Uterus (tissue), 2 donors: ENCODE measurements at regions not wholly inside any gene's neighbourhood (a gene's known extent, or its start where the extent isn't known, plus 50 kb on each side); places are given as distances from the start of the nearest gene placed in this dataset.
"Not testable (repeated sequence)": the region's sequence is repeated elsewhere in the genome, so short reads cannot be mapped to it uniquely, and the experiment has no call there.

ENCODE experiments used
- POLR2A ChIP-seq, 2 donors: fragments of 450-650 bp; IDR thresholded peaks; one replicate each; pipeline ENCODE4 v1.6.1; 2016; ENCODE audit warnings: antibody characterized with exemption in 2 of 2, mild to moderate bottlenecking in 1 of 2, moderate library complexity in 1 of 2
- TF ChIP-seq, protein P1 (sequence below), 4 experiments: fragments of 200-600 bp in 2 of 4; fragments of 450-650 bp in 2 of 4; sonication (generic) in 2 of 4; IDR thresholded peaks; one replicate each; pipeline ENCODE4 v1.5.1; 2016 to 2019; ENCODE audit warnings: antibody characterized with exemption in 4 of 4, mild to moderate bottlenecking in 2 of 4, moderate library complexity in 1 of 4

GRCh38 chr21:10022745-10023144 lies 498.6 kb upstream of the TPTE start:
- not testable (repeated sequence) for TF ChIP-seq POLR2A (IDR thresholded peaks at IDR 0.05)
- TF ChIP-seq, protein P1, sequence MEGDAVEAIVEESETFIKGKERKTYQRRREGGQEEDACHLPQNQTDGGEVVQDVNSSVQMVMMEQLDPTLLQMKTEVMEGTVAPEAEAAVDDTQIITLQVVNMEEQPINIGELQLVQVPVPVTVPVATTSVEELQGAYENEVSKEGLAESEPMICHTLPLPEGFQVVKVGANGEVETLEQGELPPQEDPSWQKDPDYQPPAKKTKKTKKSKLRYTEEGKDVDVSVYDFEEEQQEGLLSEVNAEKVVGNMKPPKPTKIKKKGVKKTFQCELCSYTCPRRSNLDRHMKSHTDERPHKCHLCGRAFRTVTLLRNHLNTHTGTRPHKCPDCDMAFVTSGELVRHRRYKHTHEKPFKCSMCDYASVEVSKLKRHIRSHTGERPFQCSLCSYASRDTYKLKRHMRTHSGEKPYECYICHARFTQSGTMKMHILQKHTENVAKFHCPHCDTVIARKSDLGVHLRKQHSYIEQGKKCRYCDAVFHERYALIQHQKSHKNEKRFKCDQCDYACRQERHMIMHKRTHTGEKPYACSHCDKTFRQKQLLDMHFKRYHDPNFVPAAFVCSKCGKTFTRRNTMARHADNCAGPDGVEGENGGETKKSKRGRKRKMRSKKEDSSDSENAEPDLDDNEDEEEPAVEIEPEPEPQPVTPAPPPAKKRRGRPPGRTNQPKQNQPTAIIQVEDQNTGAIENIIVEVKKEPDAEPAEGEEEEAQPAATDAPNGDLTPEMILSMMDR (IDR thresholded peaks at IDR 0.05), result not testable (repeated sequence)
